KMS-11 (cell line): ENCODE measurements at regions not wholly inside any gene's neighbourhood (a gene's known extent, or its start where the extent isn't known, plus 50 kb on each side); places are given as distances from the start of the nearest gene placed in this dataset.

Source experiments
- H2AFZ ChIP-seq: fragments of 200-600 bp; sonication (generic); 2 replicates; pipeline ENCODE4 v1.6.1; 2016; ENCODE audit warnings: antibody characterized with exemption, mixed run types, low read depth
- H3K27ac ChIP-seq: fragments of 200-600 bp; sonication (generic); 2 replicates; pipeline ENCODE4 v1.6.1; 2016; ENCODE audit warnings: mild to moderate bottlenecking, mixed run types
- H3K27me3 ChIP-seq: fragments of 200-600 bp; sonication (generic); 2 replicates; pipeline ENCODE4 v1.6.1; 2017; ENCODE audit warnings: mild to moderate bottlenecking, low read depth, mixed run types, moderate library complexity; ENCODE audit not compliant: insufficient read depth
- H3K36me3 ChIP-seq: fragments of 200-600 bp; sonication (generic); 2 replicates; pipeline ENCODE4 v1.6.1; 2017; ENCODE audit warnings: mild to moderate bottlenecking, mixed run types; ENCODE audit not compliant: insufficient read depth
- H3K4me1 ChIP-seq: fragments of 200-600 bp; sonication (generic); 2 replicates; pipeline ENCODE4 v1.6.1; 2016; ENCODE audit warnings: mild to moderate bottlenecking, low read depth, mixed run types; ENCODE audit not compliant: poor library complexity, severe bottlenecking
- H3K4me2 ChIP-seq: fragments of 200-600 bp; sonication (generic); 2 replicates; pipeline ENCODE4 v1.7.0; 2016; ENCODE audit warnings: mild to moderate bottlenecking, mixed run types
- H3K4me3 ChIP-seq: fragments of 200-600 bp; sonication (generic); IDR thresholded peaks from 2 replicates; pipeline ENCODE4 v1.6.1; 2017; ENCODE audit warnings: low read depth, low read length, mixed read lengths; ENCODE audit not compliant: insufficient read depth
- H3K79me2 ChIP-seq: fragments of 200-600 bp; sonication (generic); 2 replicates; pipeline ENCODE4 v1.6.1; 2016; ENCODE audit warnings: low read depth, mixed run types; ENCODE audit not compliant: insufficient read depth
- H3K9ac ChIP-seq: fragments of 200-600 bp; sonication (generic); 2 replicates; pipeline ENCODE4 v1.6.1; 2016; ENCODE audit warnings: mild to moderate bottlenecking, mixed run types
- H4K20me1 ChIP-seq: fragments of 200-600 bp; sonication (generic); 2 replicates; pipeline ENCODE4 v1.6.1; 2016; ENCODE audit warnings: mild to moderate bottlenecking, mixed run types; ENCODE audit not compliant: insufficient read depth
- CTCF ChIP-seq: fragments of 200-600 bp; sonication (generic); conservative IDR thresholded peaks from 2 replicates; pipeline ENCODE4 v1.6.1; 2017; ENCODE audit warnings: low read depth, mild to moderate bottlenecking, antibody characterized with exemption, low read length, moderate library complexity, mixed read lengths

- H3K27ac ChIP-seq = no peak overlapping the region
- H3K4me2 ChIP-seq = no peak overlapping the region
- H3K4me1 ChIP-seq = no peaks in the 10 kb centered on the region
- H3K36me3 ChIP-seq = no peaks in the 10 kb centered on the region
- no peak overlapping the region for H2AFZ ChIP-seq
- H3K79me2 ChIP-seq = no peaks in the 10 kb centered on the region
- TF ChIP-seq CTCF = no peak
- no peaks in the 10 kb centered on the region for H3K27me3 ChIP-seq
- H4K20me1 ChIP-seq = no peaks in the 10 kb centered on the region
- no peak overlapping the region for H3K4me3 ChIP-seq
- H3K9ac ChIP-seq = no peak overlapping the region
Observed at GRCh38 chr12:82605115-82605514, 81.6 kb upstream of the TMTC2 start.

- no peaks in the 10 kb centered on the region for H3K36me3 ChIP-seq
- H3K27me3 ChIP-seq = no peaks in the 10 kb centered on the region
- H3K9ac ChIP-seq = no peak overlapping the region
- no peak overlapping the region for H2AFZ ChIP-seq
- H3K27ac ChIP-seq = no peak overlapping the region
- TF ChIP-seq CTCF = no peak
- H3K79me2 ChIP-seq = no peaks in the 10 kb centered on the region
- no peaks in the 10 kb centered on the region for H3K4me1 ChIP-seq
- no peak overlapping the region for H3K4me2 ChIP-seq
- no peak overlapping the region for H3K4me3 ChIP-seq
- H4K20me1 ChIP-seq = no peaks in the 10 kb centered on the region
Observed at GRCh38 chr12:82608706-82609105, 78.0 kb upstream of the TMTC2 start.

- Histone ChIP-seq H3K27ac (no peak overlapping the region), H3K4me2 (no peak overlapping the region), H3K9ac (no peak overlapping the region), H2AFZ (no peak overlapping the region), H3K36me3 (no peaks in the 10 kb centered on the region), H3K27me3 (no peaks in the 10 kb centered on the region), H4K20me1 (no peaks in the 10 kb centered on the region), H3K79me2 (no peaks in the 10 kb centered on the region), H3K4me3 (no peak overlapping the region), H3K4me1 (no peaks in the 10 kb centered on the region)
- no peak for TF ChIP-seq CTCF
Observed at GRCh38 chr12:82609234-82609914, 77.3 kb upstream of the TMTC2 start.

DNA sequence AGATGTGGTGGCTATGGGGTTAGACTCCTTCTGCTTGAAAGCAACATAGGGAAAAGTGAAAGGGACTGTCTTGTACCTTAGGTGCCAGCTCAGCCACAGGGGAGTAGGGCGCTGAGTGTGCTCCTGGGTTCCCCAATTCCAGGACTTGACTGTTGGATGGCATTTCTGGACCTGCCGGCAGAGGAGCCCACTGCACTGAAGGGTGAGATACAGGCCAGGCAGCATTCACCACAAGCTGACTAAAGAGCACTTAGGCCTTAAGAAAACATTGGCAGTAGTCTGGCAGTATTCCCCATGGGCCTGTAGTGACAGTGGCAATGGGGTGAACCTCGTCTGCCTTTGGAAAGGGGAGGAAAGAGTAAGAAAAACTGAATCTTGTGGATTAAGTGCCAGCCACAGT lies 67.1 kb upstream of the TMTC2 start:
- Histone ChIP-seq H3K4me1 (no peaks in the 10 kb centered on the region), H3K27me3 (no peaks in the 10 kb centered on the region), H3K4me2 (no peak overlapping the region), H3K27ac (no peak overlapping the region), H3K79me2 (no peaks in the 10 kb centered on the region), H2AFZ (no peak overlapping the region), H3K4me3 (no peak overlapping the region), H3K9ac (no peak overlapping the region), H3K36me3 (no peaks in the 10 kb centered on the region), H4K20me1 (no peaks in the 10 kb centered on the region)
- TF ChIP-seq CTCF = no peak
